PC-3 (cell line): ENCODE measurements at regions not wholly inside any gene's neighbourhood (a gene's known extent, or its start where the extent isn't known, plus 50 kb on each side); places are given as distances from the start of the nearest gene placed in this dataset.

ENCODE experiments used
- ATAC-seq: fragments of 200-7000 bp; cut with Tn5 transposase; 2 replicates; pipeline ENCODE4 v1.9.1; 2020; ENCODE audit warnings: mild to moderate bottlenecking, moderate library complexity
- BruUV-seq: library from RNA; stranded (reverse); fragments of 400-500 nt; replicated peaks from 2 replicates; lab custom pipeline; 2021; lab: Mats Ljungman, UMichigan
- CTCF ChIA-PET: fragments of 300-600 bp; sonication (Branson Sonifier 250); formaldehyde crosslinking; loops from one replicate; lab custom pipeline; 2022; ENCODE audit warnings: antibody characterized with exemption; lab: Charles Lee
- POLR2A ChIA-PET: fragments of 300-600 bp; sonication (Branson Sonifier 250); formaldehyde crosslinking; loops from one replicate; lab custom pipeline; 2022; ENCODE audit warnings: antibody characterized with exemption; ENCODE audit not compliant: unreplicated experiment; lab: Charles Lee
- DNase-seq: peaks from one replicate; pipeline ENCODE4 v3.0.0-alpha.2; 2015
- H2AFZ ChIP-seq: fragments of 300-600 bp; sonication (generic); 2 replicates; pipeline ENCODE4 v1.6.0; 2016; ENCODE audit warnings: antibody characterized with exemption, low read length
- H3F3A ChIP-seq: fragments of 300-600 bp; sonication (generic); one replicate; pipeline ENCODE4 v1.6.0; 2017; ENCODE audit warnings: antibody characterized with exemption, low read length, control low read depth, mild to moderate bottlenecking; ENCODE audit not compliant: unreplicated experiment
- H3K27ac ChIP-seq: fragments of 300-600 bp; sonication (generic); 2 replicates; pipeline ENCODE4 v1.5.1; 2016; ENCODE audit warnings: mild to moderate bottlenecking, low read length
- H3K27me3 ChIP-seq: fragments of 300-600 bp; sonication (generic); 2 replicates; pipeline ENCODE4 v1.6.1; 2016; ENCODE audit warnings: low read length, mixed read lengths
- H3K36me3 ChIP-seq: fragments of 300-600 bp; sonication (generic); 2 replicates; pipeline ENCODE4 v1.6.1; 2016; ENCODE audit warnings: low read depth, mixed run types, low read length, mixed read lengths
- H3K4me1 ChIP-seq: fragments of 300-600 bp; sonication (generic); 2 replicates; pipeline ENCODE4 v1.5.1; 2016; ENCODE audit warnings: low read length; ENCODE audit not compliant: insufficient read depth
- H3K4me2 ChIP-seq: fragments of 300-600 bp; sonication (generic); 2 replicates; pipeline ENCODE4 v1.6.0; 2016; ENCODE audit warnings: low read length
- H3K4me3 ChIP-seq: fragments of 300-600 bp; sonication (generic); 2 replicates; pipeline ENCODE4 v1.5.1; 2016; ENCODE audit warnings: mild to moderate bottlenecking, low read length, mixed read lengths
- H3K79me2 ChIP-seq: fragments of 300-600 bp; sonication (generic); 2 replicates; pipeline ENCODE4 v1.6.1; 2017; ENCODE audit warnings: low read length, mixed read lengths
- H3K9ac ChIP-seq: fragments of 300-600 bp; sonication (generic); 2 replicates; pipeline ENCODE4 v1.6.0; 2016; ENCODE audit warnings: mild to moderate bottlenecking, low read length
- H3K9me2 ChIP-seq: fragments of 300-600 bp; sonication (generic); replicated peaks from 2 replicates; pipeline ENCODE4 v1.6.1; 2016; ENCODE audit warnings: mixed run types, low read length, mixed read lengths
- H3K9me3 ChIP-seq: fragments of 300-600 bp; sonication (generic); 2 replicates; pipeline ENCODE4 v1.6.1; 2016; ENCODE audit warnings: low read length, mixed read lengths
- H4K20me1 ChIP-seq: fragments of 300-600 bp; sonication (generic); 2 replicates; pipeline ENCODE4 v1.6.1; 2016; ENCODE audit warnings: low read length, mixed read lengths
- CTCF ChIP-seq: fragments of 300-600 bp; sonication (generic); conservative IDR thresholded peaks from 2 replicates; pipeline ENCODE4 v1.5.1; 2017; ENCODE audit warnings: antibody characterized with exemption, low read depth, mild to moderate bottlenecking, low read length
- EZH2 ChIP-seq: fragments of 300-600 bp; sonication (generic); IDR thresholded peaks from one replicate; pipeline ENCODE4 v1.6.1; 2017; ENCODE audit warnings: antibody characterized with exemption, mild to moderate bottlenecking, low read length; ENCODE audit not compliant: unreplicated experiment
- EZH2phosphoT487 ChIP-seq: fragments of 300-600 bp; sonication (generic); IDR thresholded peaks from 2 replicates; pipeline ENCODE4 v1.6.1; 2018; ENCODE audit warnings: mild to moderate bottlenecking, antibody characterized with exemption, low read length, borderline replicate concordance
- intact Hi-C: fragments of 100-400 bp; cut with micrococcal nuclease; formaldehyde crosslinking; loops from 2 replicates; pipeline ENCODE4 v1.9.0; 2023

- H3K36me3 ChIP-seq = no peaks in the 10 kb centered on the region
- H2AFZ ChIP-seq = no peak overlapping the region
- intact Hi-C loops = no loop called here
- ChIA-PET CTCF (no interaction called here), POLR2A (no interaction called here)
- H3K79me2 ChIP-seq = no peaks in the 10 kb centered on the region
- H3F3A ChIP-seq = no peaks in the 10 kb centered on the region
- no TSS peak for BruUV-seq
- no peak overlapping the region for H3K9ac ChIP-seq
- no peak overlapping the region for H3K27ac ChIP-seq
- no peaks in the 10 kb centered on the region for H3K9me2 ChIP-seq
- DNase-seq (no peak), ATAC-seq (no peak)
- no peak overlapping the region for H3K4me2 ChIP-seq
- TF ChIP-seq CTCF (no peak), EZH2 (no peak), EZH2phosphoT487 (no peak)
- H3K4me3 ChIP-seq = no peak overlapping the region
- H3K27me3 ChIP-seq = no peaks in the 10 kb centered on the region
- no peaks in the 10 kb centered on the region for H3K4me1 ChIP-seq
- H4K20me1 ChIP-seq = no peaks in the 10 kb centered on the region
- no peaks in the 10 kb centered on the region for H3K9me3 ChIP-seq
Measured at GRCh38 chr18:67179726-67180125, 336.8 kb downstream of the DSEL start.

- TF ChIP-seq CTCF (no peak), EZH2 (no peak), EZH2phosphoT487 (no peak)
- no peaks in the 10 kb centered on the region for H3K36me3 ChIP-seq
- no peak overlapping the region for H3K4me3 ChIP-seq
- ATAC-seq (no peak), DNase-seq (no peak)
- H3K27me3 ChIP-seq = no peaks in the 10 kb centered on the region
- no peaks in the 10 kb centered on the region for H4K20me1 ChIP-seq
- H3F3A ChIP-seq = no peaks in the 10 kb centered on the region
- POLR2A ChIA-PET = no interaction called here
- no peak overlapping the region for H2AFZ ChIP-seq
- BruUV-seq = no TSS peak
- H3K4me2 ChIP-seq = no peak overlapping the region
- H3K9me3 ChIP-seq = no peaks in the 10 kb centered on the region
- H3K79me2 ChIP-seq = no peaks in the 10 kb centered on the region
- CTCF ChIA-PET = no interaction called here
- no peaks in the 10 kb centered on the region for H3K4me1 ChIP-seq
- no peak overlapping the region for H3K27ac ChIP-seq
- intact Hi-C loops = no loop called here
- no peaks in the 10 kb centered on the region for H3K9me2 ChIP-seq
- H3K9ac ChIP-seq = no peak overlapping the region
Measured at GRCh38 chr18:67159662-67160061, 356.9 kb downstream of the DSEL start.

- no TSS peak for BruUV-seq
- no peak for DNase-seq
- Histone ChIP-seq H3K4me3 (no peak overlapping the region), H3K4me2 (no peak overlapping the region), H4K20me1 (no peaks in the 10 kb centered on the region), H3K9me3 (no peaks in the 10 kb centered on the region), H3K27ac (no peak overlapping the region), H3K36me3 (no peaks in the 10 kb centered on the region), H3K9me2 (no peaks in the 10 kb centered on the region), H3K79me2 (no peaks in the 10 kb centered on the region), H3K27me3 (no peaks in the 10 kb centered on the region), H3K9ac (no peak overlapping the region), H3K4me1 (no peaks in the 10 kb centered on the region), H2AFZ (no peak overlapping the region), H3F3A (no peaks in the 10 kb centered on the region)
- no peak for ATAC-seq
- CTCF ChIA-PET = no interaction called here
- POLR2A ChIA-PET = interaction anchor here (0.6 kb wide), 1 partner anchor 9 kb away, joined by 11 read pairs; no protein-coding TSS in a partner anchor
- TF ChIP-seq EZH2phosphoT487 = no peak
- TF ChIP-seq EZH2 = no peak
- no peak for TF ChIP-seq CTCF
- intact Hi-C loops = no loop called here
Measured at GRCh38 chr18:67154979-67155378, 361.5 kb downstream of the DSEL start.
